ENCODE measurements at regions not wholly inside any gene's neighbourhood (a gene's known extent, or its start where the extent isn't known, plus 50 kb on each side); places are given as distances from the start of the nearest gene placed in this dataset.

DNA sequence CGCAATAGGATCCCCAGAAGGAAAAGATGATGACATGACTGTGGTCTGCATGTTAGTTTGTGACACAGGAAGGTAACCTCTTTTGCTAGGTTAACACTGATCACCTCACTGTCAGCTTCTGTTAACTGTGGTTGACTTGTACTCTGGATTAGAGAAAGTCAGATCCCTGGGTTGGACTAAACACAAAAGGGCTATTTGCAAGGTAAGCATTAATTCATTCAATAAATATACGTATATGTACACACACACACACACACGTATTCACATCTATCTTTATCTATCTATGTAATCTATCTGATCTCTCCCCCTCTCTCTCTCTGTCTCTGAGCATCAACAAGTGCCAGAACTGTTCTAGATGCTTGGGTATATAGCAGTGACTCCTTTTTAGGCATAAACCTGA is 136.1 kb upstream of the SNX19 start:
- DNase-seq, result no peak

GRCh38 chr11:131056036-131056435 is 139.8 kb upstream of the SNX19 start:
- no peak for DNase-seq

DNA sequence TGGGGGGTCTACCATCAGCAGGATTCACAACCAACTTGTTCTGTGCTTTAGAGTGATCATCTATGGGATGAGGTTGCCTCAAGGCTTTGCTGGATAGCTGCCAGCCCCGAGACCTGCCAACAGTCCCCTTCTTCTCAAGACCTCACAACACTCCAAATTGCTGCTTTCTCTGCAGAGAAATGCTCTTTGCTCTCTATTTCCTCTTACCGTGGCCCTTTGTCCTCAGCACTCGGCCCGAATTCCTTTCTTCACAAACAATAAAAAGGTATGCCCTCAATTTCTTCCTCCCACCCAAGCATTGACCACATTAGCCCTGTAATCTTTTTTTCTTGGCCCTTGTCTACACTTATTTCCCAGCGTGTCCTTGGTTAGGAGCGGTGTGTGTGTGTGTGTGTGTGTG is 147.4 kb upstream of the SNX19 start:
- no peak for DNase-seq

DNA sequence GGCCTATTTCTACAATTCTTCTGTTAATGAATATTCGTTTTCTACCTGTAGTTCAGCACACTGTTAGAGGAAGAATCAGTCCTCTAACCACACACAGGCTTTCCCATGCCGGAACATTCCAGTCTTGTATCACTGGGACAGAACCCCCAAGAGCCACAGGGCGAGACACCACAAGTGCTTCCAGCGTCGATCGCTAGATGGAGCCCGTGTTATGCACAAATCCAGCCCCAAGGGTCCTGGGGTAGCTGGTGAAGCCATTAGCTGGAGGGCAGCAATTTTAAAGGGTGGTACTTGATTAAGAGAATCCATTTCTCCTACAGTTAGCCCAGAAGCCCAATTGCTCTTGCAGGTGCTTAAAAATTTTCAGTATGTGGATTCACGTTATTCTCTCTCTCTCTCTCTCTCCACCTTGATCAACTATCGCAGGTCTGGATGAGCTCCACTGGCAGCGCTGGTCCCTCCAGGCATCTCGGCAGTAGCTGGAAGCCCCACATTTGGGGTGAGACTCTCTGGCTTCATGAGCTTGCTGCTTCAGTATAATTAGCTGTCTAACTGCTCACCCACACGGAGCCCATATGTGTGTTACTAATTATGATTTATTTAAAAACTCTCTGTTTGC is 148.2 kb upstream of the SNX19 start:
- no peak for DNase-seq

- DNase-seq, result no peak
These were observed 149.4 kb upstream of the SNX19 start for GRCh38 chr11:131065435-131066413.

DNA sequence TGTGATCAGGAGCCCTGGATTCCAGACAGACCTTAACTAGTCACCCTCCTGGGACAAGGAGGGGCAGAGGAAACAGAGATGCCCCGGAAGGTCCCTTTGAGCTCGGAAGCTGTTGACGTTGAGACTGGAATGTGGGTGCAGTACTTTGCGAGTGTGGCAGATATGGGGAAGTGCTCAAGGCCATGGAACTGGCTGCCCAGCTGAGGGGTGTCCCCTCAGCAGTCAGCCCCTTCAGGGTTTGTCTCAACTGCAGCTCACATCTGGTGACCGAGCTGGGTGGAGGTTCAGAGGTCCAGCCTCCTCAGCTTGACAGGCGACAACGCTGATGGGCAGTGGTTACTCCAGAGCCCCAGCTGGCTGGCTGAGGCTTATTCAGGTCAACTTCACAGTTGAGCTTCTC is 150.3 kb upstream of the SNX19 start:
- DNase-seq, result no peak

DNA sequence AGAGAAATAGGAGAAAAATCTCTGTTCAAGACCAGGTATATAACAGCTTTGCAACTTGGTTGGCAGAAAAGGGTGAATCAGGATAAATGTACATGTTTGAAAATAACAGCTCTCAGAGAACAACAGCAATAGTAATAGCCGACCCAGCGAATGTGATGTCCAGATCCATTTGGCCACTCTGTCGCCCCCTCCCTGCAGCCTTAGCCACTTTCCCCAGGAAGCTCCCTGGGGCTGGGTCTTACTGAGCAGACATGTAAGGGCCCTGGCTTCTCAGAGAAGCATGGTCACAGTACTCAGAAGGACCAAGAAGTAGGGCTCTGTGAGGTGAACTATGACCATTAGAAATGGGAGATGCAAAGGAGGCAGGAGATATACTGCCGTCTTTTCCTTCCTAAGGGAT is 154.1 kb upstream of the SNX19 start:
- DNase-seq, result no peak

GRCh38 chr11:131073167-131073566 is 156.9 kb upstream of the SNX19 start:
- no peak for DNase-seq

DNA sequence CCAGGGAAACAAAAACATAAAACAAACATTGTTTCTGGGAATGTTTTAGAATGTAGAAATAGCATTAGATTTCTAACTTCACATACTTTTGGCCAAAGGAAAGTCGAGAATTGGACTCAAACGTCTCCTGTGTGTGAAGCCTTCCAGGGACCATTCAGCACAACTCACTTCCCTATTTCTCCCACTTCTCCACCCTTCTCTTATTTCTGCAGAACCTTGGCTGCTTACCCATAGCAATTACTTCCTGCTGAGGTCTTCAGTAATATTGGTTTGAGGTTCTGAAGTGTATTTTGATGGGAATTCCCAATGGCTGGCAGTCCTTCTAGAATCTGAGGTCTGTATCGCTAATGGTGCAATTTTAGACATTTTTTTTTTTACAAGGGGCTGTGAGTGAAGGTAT is 158.3 kb upstream of the SNX19 start:
- no peak for DNase-seq

GRCh38 chr11:131077340-131077739 is 161.1 kb upstream of the SNX19 start:
- no peak for DNase-seq

GRCh38 chr11:131079036-131079435 is 162.8 kb upstream of the SNX19 start:
- DNase-seq, result no peak

DNA sequence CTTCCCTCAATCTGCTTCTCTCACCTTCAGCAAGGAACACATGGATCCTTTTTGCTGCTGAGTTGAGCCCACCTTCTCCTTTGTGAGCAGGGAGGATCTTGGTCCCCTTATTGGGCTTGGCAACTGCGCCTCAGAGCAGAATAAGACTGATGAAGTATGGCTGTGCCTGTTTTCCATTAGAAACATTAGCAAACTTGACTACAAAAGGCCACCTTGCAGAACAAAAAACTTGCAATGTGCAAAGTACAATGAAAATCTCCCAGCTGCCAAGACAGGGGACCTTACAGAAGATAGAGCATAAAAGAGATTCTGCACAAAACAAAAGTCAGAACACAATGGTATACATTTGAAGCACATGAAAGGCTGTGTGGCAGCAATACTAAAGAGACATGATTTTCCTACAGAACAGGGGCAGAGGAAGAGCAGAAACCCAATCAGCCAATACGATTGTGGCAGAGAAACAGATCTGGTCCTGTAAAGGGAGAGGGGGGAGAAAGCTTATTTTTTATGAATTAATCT is 173.5 kb upstream of the SNX19 start:
- no peak for DNase-seq

GRCh38 chr11:131092469-131092868 is 176.2 kb upstream of the SNX19 start:
- no peak for DNase-seq

- no peak for DNase-seq
These were observed 178.5 kb upstream of the SNX19 start for GRCh38 chr11:131094827-131095226.

DNA sequence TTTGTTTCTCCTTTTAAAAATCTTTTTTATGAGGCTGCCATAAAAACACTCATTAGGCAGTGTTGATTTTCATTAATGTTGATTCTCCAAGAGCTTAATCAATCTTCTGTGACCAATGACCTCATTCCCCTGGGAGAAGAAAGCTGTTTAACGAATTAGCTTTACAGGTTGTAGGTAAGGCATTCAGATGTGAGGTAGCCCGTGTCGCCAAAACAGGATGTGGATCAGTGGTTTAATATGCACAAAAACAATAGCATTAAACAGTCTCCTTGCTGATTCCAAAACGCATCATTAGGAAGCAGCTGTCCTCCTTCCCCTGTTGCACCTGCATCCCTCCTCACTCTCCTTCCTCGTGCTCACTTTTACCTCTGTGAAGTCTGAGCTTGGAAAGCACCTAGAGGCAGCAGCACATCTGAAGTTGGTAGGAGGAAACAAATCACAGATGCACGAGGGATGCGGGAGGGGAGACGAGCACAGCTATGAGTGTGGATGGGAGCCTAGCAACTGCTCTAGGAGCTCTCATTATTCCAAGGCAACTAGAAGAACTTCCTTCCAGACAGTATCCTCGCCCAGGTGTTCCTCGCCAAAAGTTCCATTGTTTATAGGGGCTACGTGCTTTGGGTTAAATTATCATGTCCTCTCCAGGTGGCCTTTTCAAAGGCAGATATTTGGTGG is 179.4 kb upstream of the SNX19 start:
- DNase-seq, result no peak

GRCh38 chr11:131099013-131099412 is 182.7 kb upstream of the SNX19 start:
- DNase-seq, result no peak

DNA sequence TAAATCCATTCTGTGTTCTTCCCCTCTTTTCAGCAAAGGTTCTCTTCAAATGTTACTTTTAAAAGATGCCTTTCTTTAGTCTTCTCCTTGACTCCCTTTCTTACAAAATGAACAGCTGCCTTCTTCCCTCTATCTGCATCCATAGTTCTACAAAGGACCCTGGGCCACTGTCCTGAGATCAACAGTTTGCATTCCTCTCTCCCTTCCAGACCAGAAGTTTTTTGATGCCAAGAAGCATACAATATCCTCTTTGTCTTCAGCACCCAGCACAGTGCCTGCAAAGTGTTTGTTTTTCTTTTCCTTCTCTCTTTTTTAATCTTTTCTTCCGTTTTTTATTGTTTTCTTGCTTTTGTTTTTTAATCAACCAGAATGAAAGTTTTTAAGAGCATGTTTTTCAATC is 183.5 kb upstream of the SNX19 start:
- DNase-seq, result no peak

DNA sequence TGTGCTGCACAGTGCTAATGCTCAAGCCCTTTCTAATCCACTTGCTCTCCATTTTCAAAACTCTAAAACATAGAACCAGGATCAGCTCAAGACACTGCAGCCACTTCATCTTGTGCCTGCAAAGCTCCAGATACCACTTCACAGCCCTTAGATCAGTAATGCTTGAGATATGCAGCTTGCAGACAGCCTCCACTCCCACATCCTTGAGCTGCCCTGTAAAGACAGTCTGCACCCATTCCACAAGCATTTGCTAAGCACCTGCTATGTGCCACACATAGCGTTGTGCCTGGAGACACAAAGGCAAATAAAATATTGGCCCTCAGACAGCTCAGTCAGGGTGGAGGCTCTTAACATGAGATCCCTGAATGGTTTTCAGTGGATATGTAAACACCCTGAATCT is 192.5 kb upstream of the SNX19 start:
- DNase-seq, result no peak

DNA sequence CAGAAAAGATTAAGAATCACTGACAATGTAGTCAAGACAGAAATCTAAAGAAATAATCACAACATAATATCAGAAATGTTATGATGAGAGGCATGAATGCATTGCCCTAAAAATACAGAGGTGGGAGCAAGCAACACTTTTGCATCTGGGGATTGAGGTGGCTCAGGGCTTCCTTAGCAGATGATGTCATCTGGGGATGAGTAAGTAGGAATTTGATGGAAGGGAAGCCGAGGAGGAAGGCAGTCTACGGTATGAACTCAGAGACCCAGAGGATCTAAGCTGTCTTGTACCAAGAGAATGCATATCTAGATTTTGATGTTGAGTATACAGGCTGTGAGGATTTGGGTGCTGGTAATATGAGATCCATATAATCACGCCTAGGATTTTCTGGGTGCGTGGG is 193.0 kb upstream of the SNX19 start:
- DNase-seq, result no peak

- no peak for DNase-seq
These were observed 193.5 kb upstream of the SNX19 start for GRCh38 chr11:131109790-131110189.

DNA sequence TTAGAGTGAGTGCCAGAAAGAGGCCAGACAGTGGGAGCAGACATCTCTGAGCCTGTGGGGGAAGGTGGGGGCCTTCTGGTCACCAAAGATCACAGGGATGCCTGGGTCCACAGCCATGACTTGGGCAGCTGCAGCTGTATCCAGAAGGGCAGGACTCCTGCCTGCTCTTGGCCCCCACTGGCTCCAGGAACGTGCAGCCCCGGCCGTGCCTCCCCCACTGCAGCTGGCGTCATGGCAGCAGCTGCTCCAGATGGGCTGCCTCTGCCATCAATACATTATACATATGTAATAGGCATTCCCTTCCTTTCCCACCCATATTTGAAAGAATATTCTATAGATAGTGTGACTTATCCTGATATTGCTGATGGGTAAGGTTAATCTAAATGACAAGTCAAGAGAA is 195.5 kb upstream of the SNX19 start:
- DNase-seq, result no peak

DNA sequence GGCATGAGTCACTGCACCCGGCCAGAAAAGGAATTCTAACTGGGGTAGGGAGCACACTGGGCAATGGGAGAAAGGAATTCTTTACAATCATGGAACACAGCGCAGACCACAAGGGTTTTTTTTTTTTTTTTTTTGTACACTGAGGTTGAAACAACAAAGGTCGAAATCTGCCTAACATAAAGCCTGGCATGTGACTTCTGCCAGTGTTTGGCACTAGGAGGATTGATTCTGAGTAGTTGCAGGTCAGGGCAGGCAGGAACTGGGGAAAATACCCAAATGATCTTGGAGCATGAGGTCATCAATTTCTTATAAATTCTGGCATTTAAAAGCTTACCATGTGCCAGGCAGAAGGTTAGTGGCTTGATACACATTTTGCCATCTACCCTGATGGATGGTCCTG is 202.0 kb upstream of the SNX19 start:
- DNase-seq, result no peak

GRCh38 chr11:131121426-131122333 is 205.4 kb upstream of the SNX19 start:
- no peak for DNase-seq

Data from GDM1 (cell line).